Mesodermal cell (in vitro differentiated cells): ENCODE measurements at regions not wholly inside any gene's neighbourhood (a gene's known extent, or its start where the extent isn't known, plus 50 kb on each side); places are given as distances from the start of the nearest gene placed in this dataset.

Experiments
- H3K27ac ChIP-seq: 2 replicates; pipeline ENCODE4 v1.7.0; 2013; ENCODE audit warnings: mild to moderate bottlenecking, low read depth, low read length, moderate library complexity; ENCODE audit not compliant: severe bottlenecking
- H3K36me3 ChIP-seq: 2 replicates; pipeline ENCODE4 v1.7.1; 2013; ENCODE audit warnings: mild to moderate bottlenecking, low read length, moderate library complexity; ENCODE audit not compliant: control insufficient read depth, insufficient read depth
- H3K4me1 ChIP-seq: one replicate; pipeline ENCODE4 v1.7.1; 2013; ENCODE audit warnings: mild to moderate bottlenecking, low read length; ENCODE audit not compliant: insufficient read depth, control insufficient read depth, poor library complexity, severe bottlenecking
- H3K4me3 ChIP-seq: 2 replicates; pipeline ENCODE4 v1.7.0; 2013; ENCODE audit warnings: low read length, control low read depth, mild to moderate bottlenecking; ENCODE audit not compliant: insufficient read depth, poor library complexity, severe bottlenecking; ENCODE audit errors: extremely low read depth
- H3K9me3 ChIP-seq: 2 replicates; pipeline ENCODE4 v1.7.1; 2013; ENCODE audit warnings: mild to moderate bottlenecking, low read length, moderate library complexity; ENCODE audit not compliant: control insufficient read depth
- WGBS, 2 experiments: methylation state at CpG; one replicate each; pipeline ENCODE4 v1.1.5; 2013; ENCODE audit warnings: missing lambda C conversion rate in 2 of 2; ENCODE audit not compliant: insufficient coverage in 2 of 2; 5-methylcytosine and 5-hydroxymethylcytosine counted together

DNA sequence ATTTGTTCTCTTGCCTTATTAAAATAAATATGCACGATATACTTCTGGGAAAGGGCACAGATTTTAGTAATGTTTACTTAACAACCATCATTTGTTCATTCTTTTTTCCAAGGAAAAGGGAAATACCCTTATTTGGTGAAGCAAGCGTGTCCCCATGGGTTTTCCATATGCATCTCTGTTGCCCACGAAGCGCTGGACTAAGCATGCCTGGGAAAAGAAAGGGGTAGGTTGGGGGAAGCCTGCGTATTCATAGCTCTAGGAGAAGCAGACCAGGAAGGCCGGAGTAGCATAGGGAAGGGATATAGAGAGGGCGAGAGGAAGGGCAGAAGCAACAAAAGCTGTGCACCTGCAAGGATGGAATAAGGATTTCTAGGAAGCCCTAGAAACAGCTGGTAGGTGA, 61.8 kb upstream of the ACO1 start:
- H3K4me3 ChIP-seq: no peak overlapping the region
- 88 to 92% methylated on average over 6 of the region's 7 CpGs for WGBS, 2 experiments
- H3K36me3 ChIP-seq: no peaks in the 10 kb centered on the region
- no peaks in the 10 kb centered on the region for H3K9me3 ChIP-seq
- no peaks in the 10 kb centered on the region for H3K4me1 ChIP-seq
- H3K27ac ChIP-seq: no peak overlapping the region

DNA sequence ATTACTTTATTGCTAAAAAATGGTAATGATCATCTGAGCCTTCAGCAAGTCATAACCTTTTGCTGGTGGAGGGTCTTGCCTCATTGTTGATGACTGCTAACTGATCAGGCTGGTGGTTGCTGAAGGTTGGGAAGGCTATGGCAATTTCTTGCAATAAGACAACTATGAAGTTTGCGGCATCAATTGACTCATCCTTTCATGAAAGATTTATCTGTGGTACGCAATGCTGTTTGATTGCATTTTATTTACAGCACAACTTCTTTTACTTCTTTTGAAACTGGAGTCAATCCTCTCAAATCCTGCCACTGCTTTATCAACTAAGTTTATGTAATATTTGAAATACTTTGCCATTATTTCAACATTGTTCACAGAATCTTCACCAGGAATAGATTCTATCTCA, 58.3 kb upstream of the ACO1 start:
- H3K27ac ChIP-seq: no peak overlapping the region
- no peaks in the 10 kb centered on the region for H3K36me3 ChIP-seq
- 100% methylated on average over 1 of the region's 2 CpGs; no CpG with 5 or more reads in 1 of the 2 experiments for WGBS, 2 experiments
- no peaks in the 10 kb centered on the region for H3K9me3 ChIP-seq
- H3K4me1 ChIP-seq: no peaks in the 10 kb centered on the region
- no peak overlapping the region for H3K4me3 ChIP-seq

DNA sequence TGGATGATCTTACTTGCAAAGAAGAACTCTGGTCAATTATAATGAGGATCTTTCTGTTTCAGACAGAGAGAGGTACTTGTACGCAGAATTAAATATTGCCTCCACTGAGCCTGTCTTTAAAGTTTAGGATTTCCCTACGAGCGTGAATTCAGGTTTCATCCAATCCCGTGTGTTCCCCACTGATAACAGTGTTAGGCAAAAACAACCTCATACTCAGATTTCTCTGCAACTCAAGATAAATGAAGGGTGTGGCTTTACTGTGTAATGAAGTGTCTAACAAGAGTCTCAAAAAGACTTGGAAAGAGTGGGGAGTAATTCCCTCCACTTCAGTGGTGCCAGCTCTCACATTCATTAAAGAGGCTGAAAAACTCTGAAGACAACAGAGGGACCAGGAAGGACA, 53.2 kb upstream of the ACO1 start:
- Histone ChIP-seq H3K4me3 (no peak overlapping the region), H3K4me1 (no peaks in the 10 kb centered on the region), H3K27ac (no peak overlapping the region), H3K9me3 (no peaks in the 10 kb centered on the region), H3K36me3 (no peaks in the 10 kb centered on the region)
- 100% methylated on average over 1 of the region's 4 CpGs; no CpG with 5 or more reads in 1 of the 2 experiments for WGBS, 2 experiments

DNA sequence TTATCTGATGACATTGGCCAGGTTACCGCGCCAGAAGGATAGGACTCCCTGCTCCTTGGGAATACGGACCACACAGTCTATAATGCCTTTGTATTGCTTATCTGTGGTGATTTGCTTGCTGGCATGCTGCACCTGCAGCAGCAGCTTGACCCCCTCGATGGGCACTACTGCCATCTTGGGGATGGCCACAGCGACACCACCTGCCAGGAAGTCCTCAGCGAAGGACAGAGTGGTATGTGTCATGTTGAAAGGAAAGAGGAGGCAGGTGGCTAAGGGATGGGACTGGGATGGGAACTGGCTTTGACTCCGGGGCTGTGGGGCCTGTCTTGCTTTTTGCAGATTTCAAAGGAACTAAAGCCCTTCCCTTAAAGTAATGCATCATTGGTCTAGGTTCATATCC, 50.3 kb upstream of the ACO1 start:
- WGBS, 2 experiments: 89 to 92% methylated on average over 4 of the region's 7 CpGs

More for the DNA sequence above, 50.3 kb upstream of the ACO1 start:
- H3K36me3 ChIP-seq: no peaks in the 10 kb centered on the region
- no peak overlapping the region for H3K27ac ChIP-seq
- H3K4me3 ChIP-seq: no peak overlapping the region
- no peaks in the 10 kb centered on the region for H3K9me3 ChIP-seq
- H3K4me1 ChIP-seq: no peaks in the 10 kb centered on the region
